Stomach (tissue), 4 donors: ENCODE measurements at regions not wholly inside any gene's neighbourhood (a gene's known extent, or its start where the extent isn't known, plus 50 kb on each side); places are given as distances from the start of the nearest gene placed in this dataset.

Source experiments
- CTCF ChIP-seq, 7 experiments: fragments of 450-650 bp in 4 of 7; fragments of 200-600 bp in 3 of 7; sonication (generic) in 3 of 7; IDR thresholded peaks; one replicate each; pipeline ENCODE4 v1.5.1; 2016 to 2019; ENCODE audit warnings: antibody characterized with exemption in 7 of 7, control low read depth in 2 of 7, mild to moderate bottlenecking in 1 of 7
- EP300 ChIP-seq: sonication (generic); formaldehyde crosslinking; IDR thresholded peaks from one replicate; pipeline ENCODE4 v1.6.1; 2017; ENCODE audit warnings: antibody characterized with exemption
- POLR2AphosphoS5 ChIP-seq, 3 donors: sonication (generic); formaldehyde crosslinking; IDR thresholded peaks; one replicate each; pipeline ENCODE4 v1.6.1; 2016; ENCODE audit warnings: antibody characterized with exemption in 3 of 3

- TF ChIP-seq CTCF (IDR thresholded peaks at IDR 0.05) (no peak), EP300 (no peak), POLR2AphosphoS5 (IDR thresholded peaks at IDR 0.05) (no peak)
These were observed 692.9 kb downstream of the GBE1 start for GRCh38 chr3:81068546-81068945.
